IMR-90 (cell line): ENCODE measurements at regions not wholly inside any gene's neighbourhood (a gene's known extent, or its start where the extent isn't known, plus 50 kb on each side); places are given as distances from the start of the nearest gene placed in this dataset.

Experiments used
- ATAC-seq: fragments of 200-7000 bp; cut with Tn5 transposase; 2 replicates; pipeline ENCODE4 v1.9.1; 2020; ENCODE audit warnings: low read depth, mild to moderate bottlenecking, moderate library complexity
- BruUV-seq: library from RNA; stranded (reverse); fragments of 400-500 nt; replicated peaks from 2 replicates; lab custom pipeline; 2021; lab: Mats Ljungman, UMichigan
- CTCF ChIA-PET: fragments of 300-600 bp; formaldehyde crosslinking; extraction: SDS; loops from one replicate; lab custom pipeline; 2021; ENCODE audit warnings: antibody characterized with exemption; lab: Yijun Ruan, JAX
- POLR2A ChIA-PET: fragments of 300-600 bp; sonication (Branson Sonifier 250); formaldehyde crosslinking; loops from one replicate; lab custom pipeline; 2022; ENCODE audit warnings: antibody characterized with exemption; ENCODE audit not compliant: unreplicated experiment; lab: Charles Lee
- DNase-seq: peaks from one replicate; pipeline ENCODE4 v3.0.0; 2013
- H2AFZ ChIP-seq: replicated peaks from 2 replicates; pipeline ENCODE3; 2013; ENCODE audit warnings: low read length, mild to moderate bottlenecking; ENCODE audit not compliant: poor library complexity
- H2AK5ac ChIP-seq: 2 replicates; pipeline ENCODE4 v1.6.1; 2013; ENCODE audit warnings: low read depth, low read length, inconsistent platforms
- H2AK9ac ChIP-seq: replicated peaks from 2 replicates; pipeline ENCODE3; 2013; ENCODE audit warnings: mild to moderate bottlenecking, low read depth, low read length, moderate library complexity; ENCODE audit not compliant: poor library complexity
- H2BK120ac ChIP-seq: 2 replicates; pipeline ENCODE4 v1.6.1; 2013; ENCODE audit warnings: low read depth, low read length, inconsistent platforms
- H2BK15ac ChIP-seq: 3 replicates; pipeline ENCODE4 v1.6.1; 2013; ENCODE audit warnings: low read depth, low read length, inconsistent platforms
- H2BK20ac ChIP-seq: 2 replicates; pipeline ENCODE4 v1.6.1; 2013; ENCODE audit warnings: low read depth, mild to moderate bottlenecking, inconsistent platforms, low read length, moderate library complexity
- H2BK5ac ChIP-seq: 2 replicates; pipeline ENCODE4 v1.6.1; 2013; ENCODE audit warnings: mild to moderate bottlenecking, low read depth, low read length, inconsistent platforms; ENCODE audit not compliant: poor library complexity, severe bottlenecking
- H3K14ac ChIP-seq: replicated peaks from 2 replicates; pipeline ENCODE4 v1.6.1; 2013; ENCODE audit warnings: low read depth, low read length, inconsistent platforms
- H3K18ac ChIP-seq: 2 replicates; pipeline ENCODE4 v1.6.1; 2013; ENCODE audit warnings: low read depth, low read length, control low read depth
- H3K23ac ChIP-seq: 2 replicates; pipeline ENCODE4 v1.6.1; 2013; ENCODE audit warnings: low read depth, low read length, inconsistent platforms
- H3K27ac ChIP-seq: 2 replicates; pipeline ENCODE4 v1.5.1; 2013; ENCODE audit warnings: mild to moderate bottlenecking, control low read depth, low read length; ENCODE audit not compliant: insufficient read depth
- H3K27me3 ChIP-seq: 2 replicates; pipeline ENCODE4 v1.6.1; 2013; ENCODE audit warnings: low read length; ENCODE audit not compliant: control insufficient read depth, insufficient read depth
- H3K36me3 ChIP-seq: 2 replicates; pipeline ENCODE4 v1.6.1; 2013; ENCODE audit warnings: low read length, mixed read lengths; ENCODE audit not compliant: control insufficient read depth, insufficient read depth
- H3K4ac ChIP-seq: 2 replicates; pipeline ENCODE4 v1.6.1; 2013; ENCODE audit warnings: low read depth, low read length, inconsistent platforms
- H3K4me1 ChIP-seq: 2 replicates; pipeline ENCODE4 v1.6.1; 2013; ENCODE audit warnings: low read length, mixed read lengths; ENCODE audit not compliant: control insufficient read depth, insufficient read depth
- H3K4me2 ChIP-seq: 2 replicates; pipeline ENCODE4 v1.6.1; 2013; ENCODE audit warnings: low read depth, mild to moderate bottlenecking, control low read depth, low read length, moderate library complexity
- H3K4me3 ChIP-seq: 2 replicates; pipeline ENCODE4 v1.5.1; 2013; ENCODE audit warnings: low read depth, mild to moderate bottlenecking, control low read depth, low read length, moderate library complexity; ENCODE audit not compliant: insufficient read depth
- H3K56ac ChIP-seq: 2 replicates; pipeline ENCODE4 v1.6.1; 2013; ENCODE audit warnings: low read length, inconsistent platforms; ENCODE audit not compliant: insufficient read depth; ENCODE audit errors: extremely low read depth
- H3K79me1 ChIP-seq, 2 experiments: 2 replicates each; pipeline ENCODE4 v1.6.1; 2013; ENCODE audit warnings: low read length in 2 of 2, inconsistent platforms in 1 of 2, low read depth in 1 of 2
- H3K9ac ChIP-seq: 2 replicates; pipeline ENCODE4 v1.6.1; 2013; ENCODE audit warnings: low read depth, low read length, control low read depth
- H3K9me1 ChIP-seq: 2 replicates; pipeline ENCODE4 v1.6.1; 2013; ENCODE audit warnings: low read length, inconsistent platforms; ENCODE audit not compliant: insufficient read depth
- H3K9me3 ChIP-seq: 2 replicates; pipeline ENCODE4 v1.6.1; 2013; ENCODE audit warnings: low read length; ENCODE audit not compliant: control insufficient read depth, insufficient read depth
- H4K20me1 ChIP-seq: 2 replicates; pipeline ENCODE4 v1.6.1; 2013; ENCODE audit warnings: low read length, inconsistent platforms; ENCODE audit not compliant: insufficient read depth
- H4K5ac ChIP-seq: 2 replicates; pipeline ENCODE4 v1.6.1; 2013; ENCODE audit warnings: mild to moderate bottlenecking, low read depth, low read length, control low read depth
- H4K8ac ChIP-seq, 2 experiments: 2 replicates each; pipeline ENCODE4 v1.6.1; 2013; ENCODE audit warnings: low read depth in 2 of 2, low read length in 2 of 2, control low read depth in 1 of 2, inconsistent platforms in 1 of 2
- H4K91ac ChIP-seq: 2 replicates; pipeline ENCODE4 v1.6.1; 2013; ENCODE audit warnings: low read depth, low read length, inconsistent platforms; ENCODE audit not compliant: insufficient read depth
- CHD1 ChIP-seq: IDR thresholded peaks from 2 replicates; pipeline ENCODE4 v1.6.1; 2012; ENCODE audit warnings: low read depth, low read length, improper control_type of control experiment
- MAFK ChIP-seq: IDR thresholded peaks from 2 replicates; pipeline ENCODE4 v1.6.1; 2012; ENCODE audit warnings: low read depth, low read length, improper control_type of control experiment
- MAZ ChIP-seq: IDR thresholded peaks from 2 replicates; pipeline ENCODE4 v1.6.1; 2012; ENCODE audit warnings: low read depth, mild to moderate bottlenecking, low read length, improper control_type of control experiment, moderate library complexity, borderline replicate concordance
- MXI1 ChIP-seq: IDR thresholded peaks from 2 replicates; pipeline ENCODE4 v1.6.1; 2012; ENCODE audit warnings: low read depth, mild to moderate bottlenecking, low read length, moderate library complexity, borderline replicate concordance
- POLR2A ChIP-seq: IDR thresholded peaks from 2 replicates; pipeline ENCODE4 v1.6.1; 2012; ENCODE audit warnings: mild to moderate bottlenecking, low read depth, low read length
- RAD21 ChIP-seq: IDR thresholded peaks from 2 replicates; pipeline ENCODE4 v1.6.1; 2012; ENCODE audit warnings: low read length, improper control_type of control experiment
- RFX5 ChIP-seq: IDR thresholded peaks from 2 replicates; pipeline ENCODE4 v1.8.0; 2012; ENCODE audit warnings: low read depth, mild to moderate bottlenecking, low read length, moderate library complexity
- WGBS, 2 experiments: methylation state at CpG; one replicate each; pipeline versions ENCODE4 v1.1.5 to v1.1.7; 2013; ENCODE audit warnings: missing lambda C conversion rate in 2 of 2; ENCODE audit not compliant: insufficient read length in 1 of 2; ENCODE audit errors: extremely low coverage in 2 of 2; 5-methylcytosine and 5-hydroxymethylcytosine counted together
- dilution Hi-C: fragments of 300-500 bp; cut with HindIII; formaldehyde crosslinking; loops from one replicate; pipeline ENCODE4 v1.14.3; 2018; ENCODE audit warnings: low sequenced_read_pairs; ENCODE audit not compliant: unreplicated experiment
- in situ Hi-C: fragments of 300-500 bp; cut with MboI; formaldehyde crosslinking; loops from 3 replicates; pipeline ENCODE4 v1.14.3; 2019; ENCODE audit warnings: low sequenced_read_pairs, inconsistent platforms, mixed read lengths
- intact Hi-C: fragments of 100-400 bp; cut with micrococcal nuclease; formaldehyde crosslinking; loops from 2 replicates; pipeline ENCODE4 v1.10.0; 2022
- TF ChIP-seq, protein P1 (sequence below): fragments of 150-350 bp; IDR thresholded peaks from 2 replicates; pipeline ENCODE4 v1.6.1; 2016; ENCODE audit warnings: low read depth, mild to moderate bottlenecking, low read length, moderate library complexity, borderline replicate concordance
- TF ChIP-seq, protein P2 (sequence below): conservative IDR thresholded peaks from 2 replicates; pipeline ENCODE4 v1.5.1; 2012; ENCODE audit warnings: mild to moderate bottlenecking, low read depth, low read length, improper control_type of control experiment
- TF ChIP-seq, protein P3 (sequence below): fragments of 150-350 bp; IDR thresholded peaks from 2 replicates; pipeline ENCODE4 v1.6.1; 2017; ENCODE audit warnings: mild to moderate bottlenecking, antibody characterized with exemption, low read length, low read depth

DNA sequence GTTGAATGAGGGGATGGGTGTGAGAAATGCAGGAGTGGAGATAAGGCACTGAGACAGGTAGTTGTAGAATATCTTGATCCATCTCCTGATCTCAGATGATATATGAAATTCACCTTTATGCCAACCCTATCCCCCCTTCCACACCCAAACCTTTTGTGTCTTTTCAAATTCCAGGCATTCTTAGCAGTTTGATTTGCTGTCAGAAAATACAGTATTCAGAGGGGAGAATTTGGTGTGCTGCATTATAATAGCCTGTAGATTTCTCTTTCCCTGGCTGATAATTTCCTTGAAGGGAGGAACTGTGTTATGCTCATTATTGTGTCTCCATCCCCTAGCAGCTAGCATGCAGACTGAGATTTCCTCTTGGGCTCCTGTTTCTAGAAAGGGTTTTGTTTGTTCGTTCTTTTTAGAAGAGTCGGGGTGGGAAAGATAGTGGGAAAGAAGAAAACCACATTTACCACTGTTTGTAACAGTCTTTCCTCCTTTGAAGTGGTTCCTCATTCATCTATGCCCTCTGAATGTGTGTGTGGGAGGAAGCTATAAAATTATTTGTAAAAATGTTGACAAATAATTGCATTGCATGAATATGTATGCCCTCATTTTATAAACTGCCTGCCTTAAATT, 373.4 kb downstream of the DIPK2A start:
- dilution Hi-C loops: no loop called here
- no peak overlapping the region for H2AK5ac ChIP-seq
- CTCF ChIA-PET: no interaction called here
- no peak for ATAC-seq
- H2AK9ac ChIP-seq: no peak overlapping the region
- no peaks in the 10 kb centered on the region for H3K79me1 ChIP-seq
- H3K18ac ChIP-seq: no peak overlapping the region
- H3K56ac ChIP-seq: no peak overlapping the region
- no peak overlapping the region for H2AFZ ChIP-seq
- H2BK5ac ChIP-seq: no peak overlapping the region
- no peak overlapping the region for H4K5ac ChIP-seq
- DNase-seq: no peak
- H3K9me1 ChIP-seq: no peaks in the 10 kb centered on the region
- no peaks in the 10 kb centered on the region for H3K36me3 ChIP-seq
- no peak overlapping the region for H2BK15ac ChIP-seq
- POLR2A ChIA-PET: no interaction called here
- no peak overlapping the region for H3K4me3 ChIP-seq
- no peak overlapping the region for H3K14ac ChIP-seq
- in situ Hi-C loops: no loop called here
- H4K8ac ChIP-seq: no peak overlapping the region
- no peaks in the 10 kb centered on the region for H3K27me3 ChIP-seq
- H3K4me2 ChIP-seq: no peak overlapping the region
- no peak overlapping the region for H4K91ac ChIP-seq
- no peaks in the 10 kb centered on the region for H3K4me1 ChIP-seq
- no peaks in the 10 kb centered on the region for H4K20me1 ChIP-seq
- no peaks in the 10 kb centered on the region for H3K9me3 ChIP-seq
- no peak overlapping the region for H3K4ac ChIP-seq
- BruUV-seq: no TSS peak
- H3K9ac ChIP-seq: no peak overlapping the region
- H3K27ac ChIP-seq: no peak overlapping the region
- H3K23ac ChIP-seq: no peak overlapping the region
- H2BK120ac ChIP-seq: no peak overlapping the region
- TF ChIP-seq, protein P1, sequence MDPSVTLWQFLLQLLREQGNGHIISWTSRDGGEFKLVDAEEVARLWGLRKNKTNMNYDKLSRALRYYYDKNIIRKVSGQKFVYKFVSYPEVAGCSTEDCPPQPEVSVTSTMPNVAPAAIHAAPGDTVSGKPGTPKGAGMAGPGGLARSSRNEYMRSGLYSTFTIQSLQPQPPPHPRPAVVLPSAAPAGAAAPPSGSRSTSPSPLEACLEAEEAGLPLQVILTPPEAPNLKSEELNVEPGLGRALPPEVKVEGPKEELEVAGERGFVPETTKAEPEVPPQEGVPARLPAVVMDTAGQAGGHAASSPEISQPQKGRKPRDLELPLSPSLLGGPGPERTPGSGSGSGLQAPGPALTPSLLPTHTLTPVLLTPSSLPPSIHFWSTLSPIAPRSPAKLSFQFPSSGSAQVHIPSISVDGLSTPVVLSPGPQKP: no peak
- TF ChIP-seq CHD1: no peak
- TF ChIP-seq, protein P2, sequence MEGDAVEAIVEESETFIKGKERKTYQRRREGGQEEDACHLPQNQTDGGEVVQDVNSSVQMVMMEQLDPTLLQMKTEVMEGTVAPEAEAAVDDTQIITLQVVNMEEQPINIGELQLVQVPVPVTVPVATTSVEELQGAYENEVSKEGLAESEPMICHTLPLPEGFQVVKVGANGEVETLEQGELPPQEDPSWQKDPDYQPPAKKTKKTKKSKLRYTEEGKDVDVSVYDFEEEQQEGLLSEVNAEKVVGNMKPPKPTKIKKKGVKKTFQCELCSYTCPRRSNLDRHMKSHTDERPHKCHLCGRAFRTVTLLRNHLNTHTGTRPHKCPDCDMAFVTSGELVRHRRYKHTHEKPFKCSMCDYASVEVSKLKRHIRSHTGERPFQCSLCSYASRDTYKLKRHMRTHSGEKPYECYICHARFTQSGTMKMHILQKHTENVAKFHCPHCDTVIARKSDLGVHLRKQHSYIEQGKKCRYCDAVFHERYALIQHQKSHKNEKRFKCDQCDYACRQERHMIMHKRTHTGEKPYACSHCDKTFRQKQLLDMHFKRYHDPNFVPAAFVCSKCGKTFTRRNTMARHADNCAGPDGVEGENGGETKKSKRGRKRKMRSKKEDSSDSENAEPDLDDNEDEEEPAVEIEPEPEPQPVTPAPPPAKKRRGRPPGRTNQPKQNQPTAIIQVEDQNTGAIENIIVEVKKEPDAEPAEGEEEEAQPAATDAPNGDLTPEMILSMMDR: no peak
- no peak for TF ChIP-seq POLR2A
- TF ChIP-seq MAFK: no peak
- no peak for TF ChIP-seq MAZ
- no peak for TF ChIP-seq RAD21
- TF ChIP-seq RFX5: no peak
- TF ChIP-seq, protein P3, sequence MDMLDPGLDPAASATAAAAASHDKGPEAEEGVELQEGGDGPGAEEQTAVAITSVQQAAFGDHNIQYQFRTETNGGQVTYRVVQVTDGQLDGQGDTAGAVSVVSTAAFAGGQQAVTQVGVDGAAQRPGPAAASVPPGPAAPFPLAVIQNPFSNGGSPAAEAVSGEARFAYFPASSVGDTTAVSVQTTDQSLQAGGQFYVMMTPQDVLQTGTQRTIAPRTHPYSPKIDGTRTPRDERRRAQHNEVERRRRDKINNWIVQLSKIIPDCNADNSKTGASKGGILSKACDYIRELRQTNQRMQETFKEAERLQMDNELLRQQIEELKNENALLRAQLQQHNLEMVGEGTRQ: no peak
- no peak for TF ChIP-seq MXI1
- intact Hi-C loops: no loop called here
- no peak overlapping the region for H2BK20ac ChIP-seq
- no CpG with 5 or more reads among the region's 2 CpGs for WGBS, 2 experiments
